NCI-H69 (cell line): ENCODE measurements at regions not wholly inside any gene's neighbourhood (a gene's known extent, or its start where the extent isn't known, plus 50 kb on each side); places are given as distances from the start of the nearest gene placed in this dataset.
A peak's percentile ranks its signal among the peaks of the same experiment; 100 is the strongest.

ENCODE experiments used
- DNase-seq: peaks from one replicate; lab custom pipeline; 2025; lab: John Stamatoyannopoulos, UW

- DNase-seq, result no peak
Observed at GRCh38 chr18:30342675-30343074, 699.9 kb downstream of the DSC3 start.

- DNase-seq, result no peak
Observed at GRCh38 chr18:30334781-30335180, 707.8 kb downstream of the DSC3 start.

DNA sequence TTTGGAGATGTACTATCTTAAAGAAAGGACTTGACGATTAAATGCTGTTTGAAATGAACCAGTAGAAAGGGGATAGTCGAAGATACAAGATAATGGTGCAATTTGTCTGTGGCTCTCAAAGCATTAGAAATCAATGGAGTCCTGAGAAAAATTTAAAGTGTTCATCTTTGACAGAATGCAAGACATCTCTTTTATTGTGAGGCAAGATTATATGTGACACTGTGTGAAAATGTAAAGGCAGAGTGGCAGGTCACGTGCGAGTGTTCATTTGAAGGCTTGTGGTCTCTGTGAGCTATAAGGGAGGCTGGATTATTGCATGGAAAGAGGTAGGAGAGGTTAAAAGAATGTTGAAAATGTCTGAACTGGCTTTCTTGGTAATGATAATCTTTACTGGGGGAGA is 709.2 kb downstream of the DSC3 start:
- DNase-seq, result no peak

DNA sequence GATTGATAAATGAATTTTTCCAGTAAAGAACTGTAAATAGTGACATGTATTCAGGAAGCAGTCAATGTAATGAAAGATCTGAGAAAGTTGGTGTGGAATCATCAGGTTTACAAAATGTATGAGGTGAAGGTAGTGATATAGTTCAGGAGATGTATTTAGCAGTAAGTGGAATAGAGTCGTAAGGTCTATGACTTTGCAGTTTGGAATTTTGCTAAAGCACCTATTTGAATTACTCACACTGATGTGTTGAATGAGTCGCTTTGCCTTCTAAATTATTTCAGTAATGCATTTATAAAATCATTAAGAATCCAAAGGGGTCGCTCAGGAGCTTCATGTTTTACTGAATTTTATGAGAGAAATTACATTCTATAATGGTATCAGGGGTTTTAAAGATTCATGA is 713.7 kb downstream of the DSC3 start:
- DNase-seq, result no peak

- no peak for DNase-seq
Observed at GRCh38 chr18:30302181-30302580, 740.4 kb downstream of the DSC3 start.

DNA sequence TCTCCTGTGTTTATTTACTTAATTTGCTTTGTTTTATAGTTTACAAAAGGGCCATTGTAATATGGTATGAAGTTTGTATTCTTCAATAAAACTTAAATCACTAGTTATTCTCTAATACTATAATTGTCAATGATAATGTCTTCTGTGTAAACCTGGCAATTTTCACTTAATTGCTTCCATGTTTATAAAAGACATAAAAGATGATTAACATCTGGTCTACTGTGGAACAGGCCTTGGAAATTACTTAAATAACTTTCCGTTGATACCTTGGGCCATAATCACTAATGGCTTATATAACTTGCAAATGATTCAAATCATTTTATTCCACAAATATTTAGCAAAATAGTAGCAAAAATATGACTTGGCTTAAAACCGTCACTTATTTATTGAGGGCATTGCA is 743.8 kb downstream of the DSC3 start:
- DNase-seq, result no peak

DNA sequence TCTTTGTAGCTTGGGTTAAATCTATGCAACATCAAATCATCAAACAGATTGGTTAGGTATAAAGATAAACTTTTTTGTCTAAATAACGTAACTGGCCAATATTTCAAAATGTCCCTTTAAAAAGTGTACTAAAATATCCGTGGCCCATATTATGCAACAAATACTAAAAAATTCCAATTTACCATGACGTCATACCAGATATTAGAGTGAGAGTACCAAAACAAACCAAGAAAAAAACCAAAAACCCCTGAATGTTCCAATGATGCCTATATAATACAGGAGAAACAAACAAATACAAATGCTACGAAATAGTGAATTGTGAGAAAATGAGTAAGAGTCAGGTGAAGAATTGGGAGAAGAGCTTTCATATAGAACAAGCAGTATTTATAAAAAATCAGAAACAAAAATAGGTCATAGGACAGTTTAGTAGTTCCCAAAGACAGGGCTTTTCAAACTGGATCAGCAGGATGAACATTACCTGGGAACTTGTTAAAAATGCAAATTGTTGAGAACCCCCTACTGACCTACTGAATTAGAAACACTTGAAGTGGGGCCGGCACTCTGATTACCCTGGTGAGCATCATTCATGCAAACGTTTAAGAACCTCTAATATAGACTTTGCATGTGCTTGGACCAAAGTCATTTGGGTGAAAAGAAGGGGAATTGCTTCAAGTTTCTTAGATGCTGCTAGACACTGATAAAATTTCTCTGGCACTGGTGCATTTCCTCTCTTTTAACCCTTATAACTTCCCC is 753.7 kb downstream of the DSC3 start:
- DNase-seq, result no peak

- DNase-seq, result peak; percentile 70
Observed at GRCh38 chr18:30280861-30281470, 761.6 kb downstream of the DSC3 start.

DNA sequence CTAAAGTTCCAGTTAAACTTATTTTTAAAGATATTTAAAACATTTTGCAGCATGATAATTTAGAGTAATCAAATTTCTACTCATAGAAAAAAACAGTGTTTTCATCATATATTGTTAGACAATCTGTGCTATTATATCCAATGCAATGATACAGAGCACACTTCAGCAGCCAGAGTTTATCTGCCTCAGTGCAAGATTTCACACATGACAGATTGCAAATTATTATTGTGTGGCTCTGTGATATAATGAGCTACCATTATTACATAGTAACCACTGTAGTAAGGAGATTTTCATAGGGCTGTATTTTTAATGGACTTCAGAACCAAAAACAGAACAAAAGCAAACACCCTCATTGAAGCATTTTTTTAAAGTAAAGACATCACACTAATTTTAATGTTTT is 762.4 kb downstream of the DSC3 start:
- no peak for DNase-seq

- DNase-seq, result no peak
Observed at GRCh38 chr18:30277676-30278075, 764.9 kb downstream of the DSC3 start.

DNA sequence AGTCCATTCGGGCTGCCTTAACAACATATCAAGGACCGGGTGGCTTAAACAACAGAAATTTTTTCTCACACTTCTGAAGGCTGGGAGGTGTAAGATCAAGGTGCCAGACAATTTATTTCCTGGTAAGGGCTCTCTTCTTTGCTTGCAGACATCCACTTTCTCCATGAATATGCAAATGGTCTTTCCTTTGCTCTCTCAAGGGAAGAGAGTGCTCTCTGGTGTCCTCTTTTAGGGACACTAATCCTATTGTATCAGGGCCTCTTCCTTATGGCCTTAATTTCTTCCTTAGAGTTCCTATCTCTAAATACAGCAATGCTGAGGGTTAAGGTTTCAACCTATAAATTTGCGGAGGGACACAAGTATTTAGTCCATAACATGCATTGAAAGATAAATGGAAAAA is 770.8 kb downstream of the DSC3 start:
- DNase-seq, result no peak

DNA sequence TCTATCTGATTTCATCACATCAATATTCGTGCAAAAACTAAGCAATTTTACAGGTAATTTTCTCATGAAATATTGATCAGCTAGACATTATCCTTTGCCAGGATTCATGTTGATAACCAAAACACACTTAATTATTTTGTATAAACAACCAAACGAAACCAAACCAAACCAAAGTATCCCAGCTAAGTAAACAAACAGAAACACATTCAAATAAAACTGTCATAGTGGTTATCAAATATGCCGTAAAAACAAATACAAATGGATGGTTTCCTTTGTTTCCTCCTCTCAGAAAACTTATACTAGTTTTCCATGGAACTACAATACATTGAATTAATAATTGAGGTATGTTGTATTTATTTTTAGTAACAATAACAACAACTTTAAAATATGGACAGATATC is 777.4 kb downstream of the DSC3 start:
- DNase-seq, result no peak

GRCh38 chr18:30254331-30254730 is 788.2 kb downstream of the DSC3 start:
- DNase-seq, result no peak

DNA sequence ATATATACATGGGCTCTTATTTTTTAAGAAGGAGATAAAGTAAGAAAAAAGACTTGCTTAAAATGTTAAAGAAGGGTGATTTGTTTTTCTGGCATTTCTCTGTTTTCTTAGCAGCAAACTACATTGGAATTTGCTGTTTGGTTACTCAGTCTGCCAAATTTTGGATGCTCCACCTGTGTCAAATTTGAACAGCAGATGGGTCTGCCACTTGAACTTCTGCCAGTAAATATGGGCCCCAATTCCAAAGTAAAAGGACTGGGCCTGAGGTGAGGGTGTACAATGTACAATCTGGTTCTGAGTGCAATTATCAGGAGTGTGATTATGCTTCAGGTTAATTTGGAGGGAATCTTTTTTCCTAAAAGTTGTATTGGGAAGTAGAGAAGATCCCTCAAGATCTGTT is 794.5 kb downstream of the DSC3 start:
- DNase-seq, result no peak

GRCh38 chr18:30245766-30246455 is 796.6 kb downstream of the DSC3 start:
- no peak for DNase-seq

GRCh38 chr18:30234755-30235154 is 807.8 kb downstream of the DSC3 start:
- no peak for DNase-seq

DNA sequence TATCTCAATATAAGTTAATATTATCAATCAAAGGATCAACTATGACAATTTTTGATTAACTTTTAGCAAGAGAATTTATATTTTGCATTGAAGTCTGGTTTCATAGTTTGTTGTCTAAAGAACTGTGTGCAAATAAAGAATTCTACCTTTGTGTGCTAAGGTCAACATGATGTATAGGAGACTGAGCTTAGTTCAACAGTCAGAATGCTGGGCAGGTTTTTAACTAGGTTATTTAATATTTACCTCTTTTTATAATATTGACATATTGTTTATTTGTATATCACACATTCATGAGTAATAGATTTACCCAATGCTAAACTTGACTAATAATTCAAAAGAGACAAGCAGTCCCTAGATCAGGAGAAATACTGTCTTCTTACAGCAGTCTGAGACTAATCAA is 831.4 kb downstream of the DSC3 start:
- no peak for DNase-seq

DNA sequence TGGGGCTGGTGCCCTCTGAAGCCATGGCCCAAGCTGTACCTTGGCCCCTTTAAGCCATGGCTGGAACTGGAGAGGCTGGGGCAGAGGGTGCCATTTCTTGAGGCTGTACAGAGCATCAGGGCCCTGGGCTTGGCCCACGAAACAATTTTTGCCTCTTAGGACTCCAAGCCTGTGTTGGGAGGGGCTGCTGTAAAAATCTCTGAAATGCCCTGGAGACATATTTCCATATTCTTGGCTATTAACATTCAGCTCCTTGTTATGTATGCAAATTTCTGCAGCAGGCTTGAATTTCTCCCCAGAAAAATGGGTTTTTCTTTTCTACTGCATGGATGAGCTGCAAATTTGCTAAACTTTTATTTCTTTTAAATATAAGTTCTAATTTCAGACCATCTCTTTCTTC is 834.0 kb downstream of the DSC3 start:
- no peak for DNase-seq

DNA sequence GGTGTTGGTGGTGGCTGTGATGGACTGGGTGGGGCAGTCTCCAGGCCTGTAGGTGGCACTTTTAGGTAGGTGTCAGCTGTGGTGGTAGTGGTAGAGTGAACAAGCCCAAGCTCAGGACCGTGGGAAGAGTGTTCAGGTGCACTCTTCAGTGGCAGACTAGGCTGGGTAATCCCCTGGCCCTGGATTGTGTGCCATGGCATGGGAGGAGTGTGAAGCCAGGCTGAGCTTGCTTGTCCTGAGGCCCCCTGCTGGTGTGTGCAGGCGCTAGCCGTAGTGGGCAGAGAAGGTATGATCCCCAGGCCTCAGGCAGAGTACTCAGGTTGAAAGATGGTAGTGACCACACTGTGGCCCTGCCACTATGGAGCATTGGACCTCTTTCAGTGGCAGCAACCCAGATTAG is 850.3 kb downstream of the DSC3 start:
- no peak for DNase-seq

DNA sequence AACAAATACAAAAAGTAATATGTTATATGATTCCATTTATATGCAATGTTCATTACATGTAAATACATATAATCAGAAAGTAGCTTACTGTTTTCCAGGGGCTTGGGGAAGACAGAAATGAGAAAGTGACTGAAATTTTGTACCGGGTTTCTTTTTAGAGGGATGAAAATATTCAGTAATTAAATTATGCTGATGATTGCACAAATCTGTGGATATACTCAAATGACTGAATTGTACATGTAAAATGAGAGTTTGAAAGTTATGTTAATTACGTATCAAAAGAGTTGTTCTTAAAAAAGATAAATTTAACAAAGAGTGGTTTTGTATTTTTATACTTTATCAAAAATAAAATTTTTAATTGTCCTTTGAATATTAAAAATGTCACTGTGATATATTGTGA is 856.3 kb downstream of the DSC3 start:
- no peak for DNase-seq

- no peak for DNase-seq
Observed at GRCh38 chr18:30177056-30177455, 865.5 kb downstream of the DSC3 start.

DNA sequence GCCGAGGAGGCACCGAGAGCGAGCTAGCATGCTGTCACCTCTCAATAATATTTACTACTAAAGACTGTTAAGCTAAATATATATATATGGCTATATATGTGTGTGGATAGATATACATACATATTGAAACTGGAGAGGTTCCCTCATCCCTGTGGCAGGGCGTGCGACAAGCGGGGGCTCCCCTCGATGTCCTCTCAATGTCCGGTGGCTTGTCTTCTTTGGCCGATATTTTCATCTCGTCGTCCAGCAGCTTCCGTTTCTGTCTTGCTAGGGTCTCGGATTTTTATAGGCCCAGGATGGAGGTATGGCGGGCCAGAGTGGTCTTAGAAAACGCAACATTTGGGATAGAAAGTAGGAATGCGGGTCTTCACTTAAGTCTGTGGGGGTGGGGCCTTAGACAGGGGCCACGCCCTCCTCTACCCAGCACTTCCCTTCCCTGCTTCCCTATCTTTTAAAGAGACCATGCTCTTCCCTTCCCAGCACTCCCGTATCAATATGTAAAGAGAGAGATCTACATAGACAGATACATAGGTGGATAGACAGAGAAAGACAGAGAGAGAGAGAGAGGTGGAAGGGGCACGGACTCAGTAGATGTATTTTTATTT is 866.8 kb downstream of the DSC3 start:
- no peak for DNase-seq

- no peak for DNase-seq
Observed at GRCh38 chr18:30175061-30175574, 867.4 kb downstream of the DSC3 start.
